Activated CD8-positive, alpha-beta memory T cell treated with anti-CD3 and anti-CD28 coated beads for 24 hours (primary cell): ENCODE measurements at regions not wholly inside any gene's neighbourhood (a gene's known extent, or its start where the extent isn't known, plus 50 kb on each side); places are given as distances from the start of the nearest gene placed in this dataset.
"Not testable (repeated sequence)": the region's sequence is repeated elsewhere in the genome, so short reads cannot be mapped to it uniquely, and the experiment has no call there.

Experiments used
- DNase-seq: peaks from one replicate; pipeline ENCODE4 v3.0.0-alpha.2; 2020

DNA sequence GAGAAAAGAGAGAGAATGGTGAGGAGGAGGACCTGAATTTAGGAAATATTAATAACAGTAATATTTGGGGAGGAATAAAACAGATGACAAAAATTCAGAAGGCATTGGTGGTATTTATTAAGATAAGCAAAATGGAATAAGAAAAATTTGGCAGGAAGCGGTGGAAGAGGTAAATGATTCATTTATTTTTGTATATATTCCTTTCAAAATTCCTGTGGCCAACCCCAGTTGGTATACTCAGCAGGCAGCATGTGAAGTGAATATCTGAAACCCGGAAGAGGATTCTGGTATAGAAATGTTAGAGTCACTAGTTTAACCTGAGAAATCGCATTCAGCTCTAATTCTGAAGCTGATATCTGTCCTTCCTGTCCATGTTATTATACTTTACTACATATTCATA is 792.0 kb downstream of the KCNJ2 start:
- no peak for DNase-seq

DNA sequence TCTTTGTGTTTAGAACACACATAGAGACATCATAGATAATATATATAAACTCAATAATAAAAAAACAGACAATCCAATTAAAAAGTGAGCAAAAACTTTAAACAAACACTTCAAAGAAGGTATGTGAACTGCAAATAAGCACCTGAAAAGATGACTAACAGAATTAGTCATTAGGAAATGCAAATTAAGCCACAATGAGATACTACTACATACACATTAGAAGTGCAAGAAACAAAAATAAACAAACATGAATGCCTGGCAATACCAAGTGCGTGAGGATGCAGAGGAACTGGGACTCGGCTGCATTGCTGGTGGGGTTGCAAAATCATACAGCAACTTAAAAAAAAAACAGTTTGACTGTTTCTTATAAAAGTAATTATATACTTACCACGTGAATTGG is 799.0 kb downstream of the KCNJ2 start:
- no peak for DNase-seq

DNA sequence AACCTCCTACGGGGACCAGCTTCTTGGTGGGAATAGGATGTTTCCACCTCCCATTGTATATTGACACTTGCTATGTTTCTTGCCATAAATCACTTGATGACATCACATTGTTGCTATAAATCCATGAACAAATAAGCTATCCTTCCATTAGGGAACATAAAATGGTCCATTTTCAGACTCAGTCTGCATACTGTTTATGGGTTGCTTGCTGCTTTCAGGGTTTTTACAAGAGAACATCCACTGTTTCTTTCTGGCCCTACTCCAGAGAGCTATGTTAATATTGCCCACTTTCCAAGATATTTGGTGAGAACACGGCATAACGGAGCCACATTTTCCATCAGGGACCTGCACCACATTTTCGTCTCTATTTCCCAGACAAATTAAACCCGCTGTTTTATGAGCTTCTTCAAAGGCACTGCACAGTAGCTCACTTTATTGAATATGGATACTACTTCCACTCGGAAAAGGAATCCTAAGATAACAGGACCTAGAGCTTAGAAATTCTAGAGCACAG is 800.2 kb downstream of the KCNJ2 start:
- no peak for DNase-seq

DNA sequence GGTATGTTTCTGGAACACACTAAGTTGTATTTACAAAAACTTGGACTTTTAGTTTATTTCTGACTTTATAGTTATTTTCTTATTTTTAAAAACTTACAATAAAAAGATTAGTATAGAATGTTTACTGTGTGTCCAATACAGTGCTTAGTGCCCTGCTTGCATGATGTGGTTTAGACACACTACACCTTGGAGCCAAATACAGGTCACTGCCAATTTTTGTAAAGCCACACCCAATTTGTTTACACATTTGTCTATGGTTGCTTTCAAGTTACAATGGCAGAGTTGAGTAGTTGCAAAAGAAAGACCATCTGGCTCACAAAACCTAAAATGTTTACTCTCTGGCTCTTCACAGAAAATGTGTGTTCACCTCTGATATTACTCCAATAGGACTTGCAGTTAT is 807.1 kb downstream of the KCNJ2 start:
- DNase-seq = no peak

DNA sequence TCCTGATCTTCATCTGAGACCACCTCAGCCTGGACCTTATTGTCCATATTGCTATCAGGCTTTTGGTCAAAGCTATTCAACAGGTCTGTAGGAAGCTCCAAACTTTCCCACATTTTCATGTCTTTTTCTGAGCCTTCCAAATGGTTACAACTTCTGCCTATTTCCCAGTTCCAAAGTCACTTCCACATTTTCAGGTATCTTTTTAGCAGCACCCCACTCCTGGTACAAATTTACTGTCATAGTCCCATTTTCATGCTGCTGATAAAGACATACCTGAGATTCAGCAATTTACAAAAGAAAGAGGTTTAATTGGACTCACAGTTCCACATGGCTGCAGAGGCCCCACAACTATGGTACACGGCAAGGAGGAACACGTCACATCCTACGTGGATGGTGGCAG is 815.5 kb downstream of the KCNJ2 start:
- no peak for DNase-seq

DNA sequence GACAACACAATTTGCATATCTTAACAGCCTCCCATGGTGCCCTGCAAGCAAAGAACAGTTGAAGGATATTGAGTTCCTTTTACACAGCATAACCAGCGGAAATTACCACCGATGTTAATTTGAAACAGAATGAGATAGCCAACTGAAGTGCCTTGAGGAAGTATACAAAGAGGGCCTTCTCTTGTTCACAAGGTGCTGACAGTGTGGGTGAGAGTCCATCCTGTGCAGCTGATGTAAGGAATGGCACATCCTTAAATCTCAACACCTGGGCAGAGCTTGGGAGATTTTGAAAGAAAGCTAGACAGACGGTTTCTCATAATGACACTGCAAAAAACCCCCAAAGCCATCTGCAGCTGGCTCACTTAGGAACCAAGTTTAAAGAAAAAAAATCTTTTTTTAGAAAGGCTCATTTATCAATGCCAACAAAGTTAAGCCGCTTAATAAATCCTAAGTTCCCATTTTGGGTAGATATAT is 818.6 kb downstream of the KCNJ2 start:
- DNase-seq = no peak

DNA sequence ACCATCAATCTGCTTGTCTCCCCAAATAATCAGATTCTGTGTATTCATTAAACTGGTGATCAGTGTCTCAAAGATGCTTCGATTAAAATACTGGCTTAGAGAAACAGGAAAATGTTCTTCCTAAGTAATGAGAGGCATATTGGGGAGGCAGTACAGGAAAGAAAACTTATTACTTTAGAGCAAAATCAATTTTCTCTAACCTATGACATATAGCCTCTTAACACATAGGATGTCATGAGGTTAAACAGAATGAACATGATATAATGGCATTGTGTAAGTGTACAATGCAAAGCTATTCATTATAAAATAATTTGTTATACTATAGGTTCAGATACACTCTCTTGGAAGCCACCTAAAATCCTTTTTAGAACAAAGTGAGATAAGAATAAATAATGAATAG is 819.3 kb downstream of the KCNJ2 start:
- no peak for DNase-seq

DNA sequence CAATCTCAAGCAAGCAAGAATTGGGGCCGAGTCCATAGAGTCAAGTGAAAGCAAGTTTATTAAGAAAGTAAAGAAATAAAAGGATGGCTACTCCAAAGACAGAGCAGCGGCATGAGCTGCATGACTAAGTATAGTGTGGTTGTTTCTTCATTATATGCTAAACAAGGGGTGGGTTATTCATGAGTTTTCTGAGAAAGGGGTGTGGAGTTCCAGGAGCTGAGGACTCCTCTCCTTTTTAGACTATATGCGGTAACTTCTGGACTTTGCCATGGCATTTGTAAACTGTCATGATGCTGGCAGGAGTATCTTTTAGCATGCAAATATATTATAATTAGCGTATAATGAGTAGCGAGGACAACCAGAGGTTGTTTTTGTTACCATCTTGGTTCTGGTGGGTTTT is 819.9 kb downstream of the KCNJ2 start:
- DNase-seq = no peak

DNA sequence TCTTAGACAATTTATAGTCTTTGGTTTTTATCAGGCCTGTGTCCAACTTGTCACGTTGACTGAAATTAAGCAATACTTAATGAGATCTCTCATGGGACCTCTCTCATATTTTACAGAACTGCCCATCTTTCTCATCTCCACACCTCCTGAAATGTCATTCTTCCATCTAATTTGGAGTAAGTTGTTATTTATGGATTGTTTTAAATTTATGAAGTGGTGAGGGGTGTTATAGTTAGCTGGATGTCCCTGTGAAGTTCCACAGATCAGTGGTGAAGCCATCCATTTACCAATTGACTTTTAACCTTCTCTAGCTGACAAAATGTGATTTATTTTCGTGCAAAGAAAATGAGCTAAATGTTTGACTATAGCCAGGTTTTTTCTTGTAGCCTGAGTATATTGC is 824.9 kb downstream of the KCNJ2 start:
- no peak for DNase-seq

DNA sequence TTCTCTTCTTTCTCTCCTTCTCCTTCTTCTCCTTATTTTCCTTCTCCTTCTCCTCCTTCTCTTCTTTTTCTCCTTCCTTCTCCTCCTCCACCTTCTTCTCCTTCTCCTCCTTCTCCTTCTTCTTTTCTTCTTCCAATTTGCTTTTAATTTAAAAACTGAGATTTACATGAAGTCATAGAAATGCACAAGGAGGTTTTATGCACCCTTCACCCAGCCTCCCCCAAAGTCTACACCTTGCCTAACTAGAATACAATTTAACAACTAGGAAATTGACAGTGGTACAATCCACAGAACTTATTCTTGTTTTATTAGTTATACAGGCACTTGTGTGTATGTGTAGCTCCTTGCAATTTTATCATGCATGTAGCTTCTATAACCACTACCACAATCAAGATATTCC is 826.7 kb downstream of the KCNJ2 start:
- DNase-seq = no peak

DNA sequence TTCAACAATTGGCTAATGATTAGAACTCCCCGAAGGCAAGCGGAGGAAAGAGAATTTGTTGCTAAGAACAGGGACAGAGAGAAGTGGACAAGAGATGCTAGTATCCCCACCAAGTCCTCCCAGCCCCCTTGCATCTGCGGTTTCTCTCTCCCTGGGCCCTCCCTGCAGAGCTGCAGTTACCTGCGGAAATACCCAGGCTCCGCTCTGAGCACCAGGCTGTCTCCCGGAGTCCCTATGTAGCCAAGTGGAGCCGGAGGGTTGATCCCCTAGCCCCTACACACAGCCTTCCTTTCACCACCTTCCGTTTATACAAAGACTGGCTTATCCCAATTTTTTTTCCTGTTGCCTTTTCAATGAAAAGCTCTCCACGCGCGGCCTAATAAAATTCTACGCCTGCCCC is 834.4 kb downstream of the KCNJ2 start:
- DNase-seq = no peak

DNA sequence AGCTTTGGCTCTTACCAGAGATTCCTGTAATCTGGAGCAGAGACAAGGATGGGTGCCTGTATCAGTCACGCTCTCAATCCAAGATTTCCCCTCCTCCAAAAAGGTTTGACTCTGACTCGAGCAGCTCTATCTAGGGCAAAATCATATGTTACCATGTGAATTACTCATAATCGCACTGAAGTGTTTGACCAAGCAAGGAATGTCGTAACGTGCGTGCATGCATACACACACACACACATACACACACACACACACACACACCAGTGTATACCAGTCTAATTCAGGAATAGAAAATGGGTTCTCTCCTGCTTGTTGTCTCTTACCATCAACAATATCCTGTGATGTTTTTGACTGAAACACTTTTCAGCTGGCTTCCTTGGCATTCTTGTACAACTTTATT is 835.1 kb downstream of the KCNJ2 start:
- no peak for DNase-seq

DNA sequence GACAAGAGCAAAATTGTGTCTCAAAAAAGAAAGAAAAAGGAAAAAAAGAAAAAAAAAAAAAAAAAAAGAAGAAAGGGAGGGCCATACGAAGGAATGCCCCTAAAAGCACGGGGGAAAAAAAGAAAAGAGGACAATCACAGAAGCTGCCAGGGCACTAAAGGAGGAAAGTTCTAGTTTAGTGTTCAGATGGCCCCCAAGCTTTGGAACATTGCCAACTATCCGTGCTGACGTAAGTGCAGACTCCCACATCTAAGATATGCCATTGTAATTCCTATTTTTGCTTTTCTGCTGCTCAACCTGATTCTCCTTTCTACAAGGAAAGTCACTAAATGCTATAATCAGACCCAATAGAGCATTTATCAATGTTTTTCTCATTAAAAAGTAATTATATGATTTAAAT is 842.1 kb downstream of the KCNJ2 start:
- no peak for DNase-seq

DNA sequence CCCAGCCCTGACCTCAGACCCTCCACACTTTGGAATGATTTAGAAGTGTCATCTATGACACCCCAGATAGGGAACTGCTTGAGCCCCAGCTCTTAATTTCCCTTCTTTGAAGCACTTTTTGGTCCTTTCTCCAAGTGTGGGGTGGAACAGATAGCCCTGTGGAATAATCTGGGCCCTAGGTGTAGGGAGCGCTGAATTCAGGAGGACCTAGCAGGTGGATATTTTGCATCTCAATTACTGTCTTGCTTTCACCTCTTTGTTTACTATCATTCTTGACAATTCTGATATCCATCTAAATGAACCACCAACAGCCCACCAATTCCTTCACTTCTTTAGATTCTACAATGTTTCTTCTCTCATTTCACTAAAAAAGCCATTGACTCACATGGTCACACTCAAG is 850.4 kb downstream of the KCNJ2 start:
- no peak for DNase-seq

DNA sequence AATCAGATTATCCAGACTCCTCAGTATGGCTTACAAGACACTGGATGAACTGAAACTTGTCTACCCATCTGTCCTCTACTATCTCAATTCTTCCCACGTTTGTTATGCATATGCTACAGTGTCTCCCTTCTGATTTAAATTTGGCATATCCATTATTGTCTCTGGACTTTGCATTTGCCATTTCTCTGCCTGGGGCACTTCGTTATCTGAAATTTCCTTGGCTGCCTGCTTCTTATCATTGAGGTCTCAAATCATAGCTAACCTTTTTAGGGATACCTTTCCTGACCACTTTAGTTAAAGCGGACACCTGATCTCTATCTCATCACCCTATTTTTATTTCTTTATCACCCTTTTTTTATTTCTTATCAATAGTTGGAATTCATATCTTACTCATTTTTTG is 853.4 kb downstream of the KCNJ2 start:
- no peak for DNase-seq

DNA sequence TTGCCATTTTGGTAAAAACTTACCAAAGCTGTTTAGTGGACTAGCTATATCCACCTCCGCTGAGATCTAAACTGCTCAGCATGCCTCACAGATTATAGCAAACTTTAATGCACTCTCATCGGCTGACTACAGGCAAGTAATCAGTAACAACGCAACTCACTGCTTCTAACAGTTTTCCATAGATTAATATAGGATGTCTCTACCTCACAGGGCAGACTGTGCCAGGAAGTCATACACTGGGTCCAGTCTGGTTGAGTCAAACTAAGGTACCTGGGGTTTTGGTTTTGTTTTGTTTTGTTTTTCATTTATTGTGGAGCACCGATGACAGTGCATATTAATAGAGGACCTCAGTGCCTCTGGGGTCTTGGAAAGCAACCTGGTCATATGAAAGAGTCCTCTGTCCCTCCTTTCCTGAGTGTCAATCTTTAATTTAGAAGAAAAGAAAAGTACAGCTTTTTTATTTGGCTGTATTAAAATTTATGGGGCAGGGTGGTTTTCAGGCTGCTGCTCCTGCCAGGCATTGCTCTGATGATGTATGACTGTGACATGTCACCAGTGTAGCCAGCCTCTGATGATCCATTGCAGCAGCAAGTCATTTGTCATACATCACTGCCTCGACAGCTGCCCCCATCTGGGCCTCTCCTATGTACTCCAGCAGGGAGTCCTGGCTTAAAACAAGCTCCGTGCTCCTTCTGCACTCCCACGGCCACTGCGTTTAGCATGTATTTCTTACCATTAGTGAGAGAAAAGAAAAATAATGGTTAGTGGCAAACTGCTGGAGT is 854.1 kb downstream of the KCNJ2 start:
- DNase-seq = no peak

DNA sequence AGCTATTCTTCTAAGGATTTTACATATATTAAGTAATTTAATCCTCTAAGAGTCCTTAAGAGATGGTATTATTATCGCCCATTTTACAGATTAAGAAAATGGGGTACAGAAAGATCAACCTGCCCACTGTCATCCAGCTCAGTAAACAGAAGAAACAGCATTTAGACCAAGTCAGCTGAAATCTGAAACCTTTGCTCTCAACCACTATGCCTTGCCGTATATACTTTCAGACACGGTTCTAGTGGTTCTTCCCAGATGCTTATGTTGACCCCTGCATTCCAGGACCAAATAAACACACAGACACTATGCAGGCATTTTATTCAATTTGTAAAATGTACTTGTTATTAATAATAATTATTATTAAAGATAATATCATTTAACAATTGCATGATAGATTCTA is 854.8 kb downstream of the KCNJ2 start:
- no peak for DNase-seq

DNA sequence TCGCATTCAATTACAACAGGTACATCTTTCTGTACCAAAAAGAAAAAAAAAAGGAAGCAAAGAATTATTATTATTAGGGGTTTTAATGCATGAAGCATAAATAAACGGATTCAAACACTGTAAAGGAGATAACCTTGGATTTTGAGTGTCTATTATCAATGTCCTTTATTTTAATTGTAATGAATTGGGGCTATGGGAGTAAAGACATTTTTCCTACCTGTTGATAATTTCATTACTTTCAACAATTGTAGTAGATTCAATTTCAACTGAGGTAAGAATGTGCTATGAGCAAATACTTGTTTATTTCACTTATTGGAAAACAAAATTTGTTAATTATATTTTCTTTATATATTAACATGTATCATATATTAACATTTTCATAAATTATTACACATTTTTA is 855.6 kb downstream of the KCNJ2 start:
- DNase-seq = no peak

DNA sequence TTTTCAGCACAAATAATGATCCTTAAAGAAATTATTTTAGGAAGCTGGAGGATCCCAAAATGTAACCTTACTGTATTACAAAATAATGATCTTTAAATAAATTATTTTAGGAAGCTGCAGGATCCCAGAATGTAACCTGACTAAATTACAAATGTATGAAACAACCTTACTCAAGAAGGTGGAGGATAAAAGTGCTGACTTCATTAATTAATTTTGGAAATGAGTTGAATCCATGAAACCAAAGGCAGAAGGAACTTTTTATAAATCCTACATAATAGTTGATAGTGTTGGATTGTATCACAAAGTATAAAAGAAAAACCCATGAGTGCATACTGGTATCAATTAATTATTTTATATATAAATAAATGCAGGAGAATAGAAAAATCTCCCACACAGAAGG is 859.9 kb downstream of the KCNJ2 start:
- no peak for DNase-seq

DNA sequence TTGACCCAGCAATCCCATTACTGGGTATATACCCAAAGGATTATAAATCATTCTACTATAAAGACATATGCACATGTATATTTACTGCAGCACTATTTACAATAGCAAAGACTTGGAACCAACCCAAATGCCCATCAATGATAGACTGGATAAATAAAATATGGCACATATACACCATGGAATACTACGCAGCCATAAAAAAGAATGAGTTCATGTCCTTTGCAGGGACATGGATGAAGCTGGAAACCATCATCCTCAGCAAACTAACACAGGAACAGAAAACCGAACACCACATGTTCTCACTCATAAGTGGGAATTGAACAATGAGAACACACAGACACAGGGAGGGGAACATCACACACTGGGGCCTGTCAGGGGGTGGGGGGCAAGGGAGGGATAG is 862.0 kb downstream of the KCNJ2 start:
- DNase-seq = not testable (repeated sequence)

DNA sequence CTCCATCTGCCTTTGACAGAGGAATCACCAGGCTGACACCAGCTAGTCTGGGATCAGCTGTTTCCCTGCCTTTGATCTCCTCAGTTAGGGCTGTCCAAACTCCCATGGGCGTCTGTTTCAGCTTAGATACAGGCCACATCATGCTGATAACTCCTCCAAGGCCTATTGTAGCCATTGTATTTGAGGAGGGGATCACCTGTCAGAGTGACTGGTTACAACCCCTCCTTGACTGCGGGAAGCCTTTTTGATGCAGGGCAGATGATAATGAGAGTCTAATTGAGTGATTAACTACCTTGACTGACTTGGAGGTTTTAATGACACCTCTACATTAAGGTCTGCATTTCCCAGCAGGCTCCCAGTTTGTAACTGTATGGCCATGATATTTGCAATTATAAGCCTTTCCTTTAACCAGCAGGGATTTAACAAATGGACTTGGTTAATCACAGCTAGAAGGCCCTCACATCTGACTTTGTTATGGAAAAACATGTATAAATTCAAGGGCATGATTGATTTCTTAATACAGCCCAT is 863.5 kb downstream of the KCNJ2 start:
- no peak for DNase-seq

DNA sequence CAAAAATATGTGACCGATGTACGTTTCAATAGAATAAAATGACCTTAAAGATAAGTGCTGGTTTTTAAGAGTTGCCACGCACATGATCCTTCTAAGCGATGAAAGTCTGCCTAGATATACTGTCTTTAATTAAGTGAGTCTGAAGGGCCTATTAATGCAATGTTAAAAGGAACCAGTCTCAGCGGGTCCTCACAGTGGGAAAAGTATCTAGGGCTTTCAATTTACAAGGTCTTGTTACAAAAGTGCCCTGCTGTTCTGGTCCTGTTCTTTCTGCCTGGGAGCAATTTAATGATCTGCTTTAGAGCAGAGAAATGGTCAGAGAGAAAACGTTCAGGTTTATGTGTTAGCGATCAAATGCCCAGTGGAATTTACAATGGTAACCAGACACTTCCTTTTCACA is 864.0 kb downstream of the KCNJ2 start:
- no peak for DNase-seq

DNA sequence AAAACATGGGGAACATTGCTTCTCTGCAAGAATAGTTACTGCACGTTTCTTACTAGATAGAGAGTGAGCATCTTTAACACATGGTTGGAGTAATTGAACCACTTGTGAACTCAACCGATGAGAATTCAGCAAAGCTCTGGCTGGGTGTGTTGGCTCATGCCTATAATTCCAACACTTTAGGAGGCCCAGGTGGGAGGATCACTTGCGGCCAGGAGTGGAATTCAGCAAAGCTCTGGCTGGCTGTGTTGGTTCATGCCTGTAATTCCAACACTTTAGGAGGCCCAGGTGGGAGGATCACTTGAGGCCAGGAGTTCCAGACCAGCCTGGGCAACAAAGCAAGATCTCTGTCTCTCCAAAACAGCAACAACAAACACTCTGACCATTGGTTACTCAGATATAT is 865.9 kb downstream of the KCNJ2 start:
- DNase-seq = no peak

DNA sequence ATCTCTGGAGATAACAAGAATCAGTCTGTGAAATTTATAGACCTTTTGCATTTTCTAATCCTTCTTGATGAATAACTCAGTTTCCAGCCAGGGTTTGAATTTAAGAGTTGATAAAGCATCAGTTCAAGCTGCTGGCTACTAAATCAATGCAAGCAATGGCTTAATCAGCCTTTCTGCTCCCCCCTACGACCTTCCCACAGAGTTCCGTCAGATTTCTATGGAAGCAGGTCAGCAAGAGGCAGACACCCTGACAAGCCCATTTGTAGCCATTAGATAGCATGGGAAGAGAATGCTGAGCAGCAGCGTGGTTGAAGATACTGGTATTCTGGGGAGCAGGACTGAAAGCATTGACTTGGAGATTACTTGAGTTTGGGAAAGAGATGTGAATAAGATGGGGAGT is 868.1 kb downstream of the KCNJ2 start:
- no peak for DNase-seq

DNA sequence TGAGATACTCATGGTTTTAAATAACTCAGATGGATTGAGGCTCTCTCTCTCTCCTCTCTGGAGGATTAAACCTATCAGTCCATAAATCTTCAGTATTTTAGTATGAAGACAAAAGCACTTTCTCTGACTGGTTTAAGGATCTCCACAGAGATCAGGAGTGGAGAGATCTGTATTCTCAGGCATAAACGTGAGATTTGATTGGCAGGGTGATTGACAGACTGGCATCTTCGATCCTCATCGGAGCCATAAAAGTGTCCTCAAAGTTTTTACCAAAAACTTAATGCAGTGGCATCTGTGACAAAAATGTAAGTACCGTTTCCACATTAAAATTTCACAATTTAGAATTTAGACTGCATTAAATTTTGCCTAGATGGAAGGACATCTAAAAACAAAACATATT is 870.1 kb downstream of the KCNJ2 start:
- no peak for DNase-seq
